Muscle of leg (tissue), 3 donors: ENCODE measurements at regions not wholly inside any gene's neighbourhood (a gene's known extent, or its start where the extent isn't known, plus 50 kb on each side); places are given as distances from the start of the nearest gene placed in this dataset.

Experiments used
- DNase-seq: peaks from one replicate; pipeline ENCODE4 v3.0.0; 2013
- H3K27ac ChIP-seq: one replicate; pipeline ENCODE4 v1.5.1; 2013; ENCODE audit warnings: mild to moderate bottlenecking, low read length, control low read depth
- H3K27me3 ChIP-seq: one replicate; pipeline ENCODE4 v1.6.1; 2013; ENCODE audit warnings: low read length; ENCODE audit not compliant: control insufficient read depth, insufficient read depth
- H3K36me3 ChIP-seq: one replicate; pipeline ENCODE4 v1.6.1; 2013; ENCODE audit warnings: low read length; ENCODE audit not compliant: control insufficient read depth, insufficient read depth
- H3K4me1 ChIP-seq: one replicate; pipeline ENCODE4 v1.6.1; 2013; ENCODE audit warnings: low read length; ENCODE audit not compliant: control insufficient read depth, insufficient read depth
- H3K4me3 ChIP-seq: one replicate; pipeline ENCODE4 v1.5.1; 2013; ENCODE audit warnings: low read length, control low read depth
- H3K9me3 ChIP-seq: replicated peaks from 2 replicates; pipeline ENCODE4 v1.6.1; 2013; ENCODE audit warnings: low read depth, low read length; ENCODE audit not compliant: control insufficient read depth
- WGBS: methylation state at CpG from one replicate; pipeline ENCODE4 v1.1.5; 2013; ENCODE audit warnings: missing lambda C conversion rate; ENCODE audit not compliant: insufficient coverage; 5-methylcytosine and 5-hydroxymethylcytosine counted together

- no peaks in the 10 kb centered on the region for H3K27me3 ChIP-seq
Measured at GRCh38 chr1:218591966-218592365, 246.8 kb downstream of the TGFB2 start.

GRCh38 chr1:218592688-218593087 is 247.6 kb downstream of the TGFB2 start:
- Histone ChIP-seq H3K4me1 (peaks cover 4% of the 10 kb centered on the region), H3K36me3 (no peaks in the 10 kb centered on the region), H3K27ac (no peak overlapping the region), H3K9me3 (no peaks in the 10 kb centered on the region), H3K4me3 (no peak overlapping the region), H3K27me3 (no peaks in the 10 kb centered on the region)
- no peak for DNase-seq
- 100% methylated on average over 1 of the region's 2 CpGs for WGBS

More at GRCh38 chr1:218591966-218592365, 246.8 kb downstream of the TGFB2 start:
- Histone ChIP-seq H3K4me3 (no peak overlapping the region), H3K4me1 (peaks cover 4% of the 10 kb centered on the region), H3K27ac (no peak overlapping the region), H3K9me3 (no peaks in the 10 kb centered on the region), H3K36me3 (no peaks in the 10 kb centered on the region)
- DNase-seq = no peak

GRCh38 chr1:218600968-218601367 is 255.8 kb downstream of the TGFB2 start:
- Histone ChIP-seq H3K27me3 (no peaks in the 10 kb centered on the region), H3K27ac (no peak overlapping the region), H3K9me3 (no peaks in the 10 kb centered on the region), H3K4me3 (no peak overlapping the region), H3K4me1 (no peaks in the 10 kb centered on the region), H3K36me3 (no peaks in the 10 kb centered on the region)
- DNase-seq = no peak
- 60% methylated on average over 1 of the region's 3 CpGs for WGBS

GRCh38 chr1:218604217-218604616 is 259.1 kb downstream of the TGFB2 start:
- H3K27me3 ChIP-seq = no peaks in the 10 kb centered on the region
- no peak for DNase-seq
- no peak overlapping the region for H3K4me3 ChIP-seq
- no peaks in the 10 kb centered on the region for H3K4me1 ChIP-seq
- no peak overlapping the region for H3K27ac ChIP-seq
- WGBS = no CpG with 5 or more reads among the region's 1 CpG
- no peaks in the 10 kb centered on the region for H3K36me3 ChIP-seq
- H3K9me3 ChIP-seq = peaks cover 5% of the 10 kb centered on the region

GRCh38 chr1:218611916-218612585 is 266.9 kb downstream of the TGFB2 start:
- Histone ChIP-seq H3K4me1 (no peaks in the 10 kb centered on the region), H3K27ac (no peak overlapping the region), H3K4me3 (no peak overlapping the region), H3K36me3 (no peaks in the 10 kb centered on the region), H3K27me3 (no peaks in the 10 kb centered on the region), H3K9me3 (peaks cover 9% of the 10 kb centered on the region)
- DNase-seq = no peak
- no CpG with 5 or more reads among the region's 1 CpG for WGBS

- no peak overlapping the region for H3K4me3 ChIP-seq
- no peaks in the 10 kb centered on the region for H3K36me3 ChIP-seq
- no peaks in the 10 kb centered on the region for H3K27me3 ChIP-seq
- H3K9me3 ChIP-seq = peaks cover 9% of the 10 kb centered on the region
- no CpG with 5 or more reads among the region's 2 CpGs for WGBS
- H3K4me1 ChIP-seq = no peaks in the 10 kb centered on the region
- DNase-seq = no peak
- H3K27ac ChIP-seq = no peak overlapping the region
Measured at GRCh38 chr1:218613105-218613504, 268.0 kb downstream of the TGFB2 start.

- H3K4me3 ChIP-seq = no peak overlapping the region
Measured at GRCh38 chr1:218614031-218614430, 268.9 kb downstream of the TGFB2 start.

GRCh38 chr1:218616681-218617080 is 271.5 kb downstream of the TGFB2 start:
- DNase-seq = no peak
- no peaks in the 10 kb centered on the region for H3K4me1 ChIP-seq
- H3K36me3 ChIP-seq = no peaks in the 10 kb centered on the region
- H3K4me3 ChIP-seq = no peak overlapping the region
- no peaks in the 10 kb centered on the region for H3K27me3 ChIP-seq
- no peak overlapping the region for H3K27ac ChIP-seq
- 80% methylated on average over 1 of the region's 1 CpG for WGBS
- H3K9me3 ChIP-seq = peaks cover 5% of the 10 kb centered on the region

More at GRCh38 chr1:218614031-218614430, 268.9 kb downstream of the TGFB2 start:
- Histone ChIP-seq H3K36me3 (no peaks in the 10 kb centered on the region), H3K9me3 (peaks cover 5% of the 10 kb centered on the region), H3K4me1 (no peaks in the 10 kb centered on the region), H3K27me3 (no peaks in the 10 kb centered on the region), H3K27ac (no peak overlapping the region)
- peak; percentile 74 for DNase-seq
- no CpG with 5 or more reads among the region's 2 CpGs for WGBS

GRCh38 chr1:218617986-218618385 is 272.9 kb downstream of the TGFB2 start:
- no peaks in the 10 kb centered on the region for H3K4me1 ChIP-seq
- no peak for DNase-seq
- H3K27ac ChIP-seq = no peak overlapping the region
- H3K27me3 ChIP-seq = no peaks in the 10 kb centered on the region
- H3K4me3 ChIP-seq = no peak overlapping the region
- H3K36me3 ChIP-seq = no peaks in the 10 kb centered on the region
- peaks cover 5% of the 10 kb centered on the region for H3K9me3 ChIP-seq

GRCh38 chr1:218620956-218621355 is 275.8 kb downstream of the TGFB2 start:
- no CpG with 5 or more reads among the region's 1 CpG for WGBS
- no peaks in the 10 kb centered on the region for H3K4me1 ChIP-seq
- H3K27ac ChIP-seq = no peak overlapping the region
- H3K4me3 ChIP-seq = no peak overlapping the region
- DNase-seq = no peak
- no peaks in the 10 kb centered on the region for H3K9me3 ChIP-seq
- H3K36me3 ChIP-seq = no peaks in the 10 kb centered on the region
- H3K27me3 ChIP-seq = no peaks in the 10 kb centered on the region

- Histone ChIP-seq H3K9me3 (no peaks in the 10 kb centered on the region), H3K36me3 (no peaks in the 10 kb centered on the region), H3K4me3 (no peak overlapping the region), H3K27me3 (no peaks in the 10 kb centered on the region), H3K27ac (no peak overlapping the region), H3K4me1 (no peaks in the 10 kb centered on the region)
- no CpG with 5 or more reads among the region's 2 CpGs for WGBS
- DNase-seq = no peak
Measured at GRCh38 chr1:218624052-218624451, 278.9 kb downstream of the TGFB2 start.
